NCI-H2227 treated with DMSO at 0.1 percent for 48 hours (cell line): ENCODE measurements at regions not wholly inside any gene's neighbourhood (a gene's known extent, or its start where the extent isn't known, plus 50 kb on each side); places are given as distances from the start of the nearest gene placed in this dataset.
"Not testable (repeated sequence)": the region's sequence is repeated elsewhere in the genome, so short reads cannot be mapped to it uniquely, and the experiment has no call there.

ENCODE experiments used
- DNase-seq: peaks from one replicate; lab custom pipeline; 2025; lab: John Stamatoyannopoulos, UW

DNA sequence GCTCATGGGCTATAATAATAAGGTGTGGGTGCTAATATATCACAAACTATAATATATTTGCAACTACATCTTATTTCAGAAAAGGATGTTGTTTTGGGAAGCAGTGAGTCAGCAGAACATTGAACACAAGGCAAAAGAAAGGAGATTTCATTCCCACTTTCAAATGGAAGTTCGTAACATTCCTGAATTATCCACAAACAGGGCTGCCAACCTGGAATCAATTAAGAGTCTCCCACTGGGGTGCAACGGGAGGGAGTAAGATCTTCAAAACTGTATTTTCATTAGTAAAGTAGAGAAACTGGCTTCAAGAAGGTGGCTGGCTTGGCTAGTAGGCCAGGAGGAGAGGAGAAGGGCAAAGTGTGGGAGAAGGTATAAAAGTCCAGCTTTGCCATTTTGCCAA is 479.6 kb downstream of the CNTN3 start:
- no peak for DNase-seq

DNA sequence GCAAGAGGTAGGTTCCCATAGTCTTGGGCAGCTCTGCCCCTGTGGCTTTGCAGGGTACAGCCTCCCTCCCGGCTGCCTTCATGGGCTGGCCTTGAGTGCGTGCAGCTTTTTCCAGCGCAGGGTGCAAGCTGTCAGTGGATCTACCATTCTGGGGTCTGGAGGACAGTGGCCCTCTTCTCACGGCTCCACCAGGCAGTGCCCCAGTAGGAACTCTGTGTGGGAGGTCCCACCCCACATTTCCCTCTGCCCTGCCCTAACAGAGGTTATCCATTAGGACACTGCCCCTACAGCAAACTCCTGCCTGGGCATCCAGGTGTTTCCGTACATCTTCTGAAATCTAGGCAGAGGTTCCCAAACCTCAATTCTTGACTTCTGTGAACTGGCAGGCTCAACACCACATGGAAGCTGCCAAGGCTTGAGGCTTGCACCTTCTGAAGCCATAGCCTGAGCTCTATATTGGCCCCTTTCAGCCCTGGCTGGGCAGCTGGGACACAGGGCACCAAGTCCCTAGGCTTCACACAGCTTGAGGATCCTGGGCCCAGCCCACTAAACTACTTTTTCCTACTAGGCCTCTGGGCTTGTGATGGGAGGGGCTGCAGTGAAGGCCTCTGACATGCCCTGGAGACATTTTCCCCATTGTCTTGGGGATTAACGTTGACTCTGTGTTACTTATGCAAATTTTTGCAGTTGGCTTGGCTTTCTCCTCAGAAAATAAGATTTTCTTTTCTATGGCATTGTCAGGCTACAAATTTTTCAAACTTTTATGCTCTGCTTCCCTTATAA is 482.7 kb downstream of the CNTN3 start:
- DNase-seq = not testable (repeated sequence)

DNA sequence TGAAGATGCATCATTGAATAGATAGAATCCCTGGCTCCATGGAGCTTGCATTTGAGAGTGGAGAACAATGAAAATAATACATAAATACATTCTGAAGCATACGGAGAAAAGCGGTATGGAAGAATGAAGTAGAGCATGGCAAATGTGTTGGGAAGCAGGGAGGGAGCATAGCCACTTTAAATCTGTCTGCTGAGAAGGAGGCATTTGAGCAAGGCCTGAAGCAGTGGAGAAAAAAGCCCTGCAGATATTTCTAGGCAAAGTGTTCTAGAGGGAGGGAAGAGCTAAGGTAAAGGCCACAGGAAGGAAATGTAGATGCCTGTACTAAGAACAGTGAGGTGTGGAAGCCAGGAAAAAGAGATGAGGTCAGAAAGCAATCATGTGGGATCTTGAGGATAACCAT is 484.8 kb downstream of the CNTN3 start:
- no peak for DNase-seq

DNA sequence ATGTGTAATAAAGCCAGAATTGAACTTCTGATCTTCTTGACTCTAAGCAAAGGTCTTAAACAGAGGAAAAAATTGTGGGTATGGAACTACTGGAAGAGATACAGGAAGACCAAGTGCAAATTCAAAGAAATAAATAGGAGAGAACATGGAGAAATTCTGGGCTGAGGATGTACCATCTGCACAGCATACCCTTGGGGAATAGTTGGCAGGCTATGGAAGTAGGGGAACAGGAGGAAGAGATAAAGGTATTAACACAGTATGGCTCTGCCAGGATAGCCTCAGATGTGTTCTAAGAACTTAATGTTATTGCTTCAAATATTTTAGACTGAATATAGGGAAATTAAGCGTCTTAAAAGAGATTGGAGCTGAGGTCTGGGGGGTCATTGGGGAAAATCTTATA is 485.4 kb downstream of the CNTN3 start:
- no peak for DNase-seq

DNA sequence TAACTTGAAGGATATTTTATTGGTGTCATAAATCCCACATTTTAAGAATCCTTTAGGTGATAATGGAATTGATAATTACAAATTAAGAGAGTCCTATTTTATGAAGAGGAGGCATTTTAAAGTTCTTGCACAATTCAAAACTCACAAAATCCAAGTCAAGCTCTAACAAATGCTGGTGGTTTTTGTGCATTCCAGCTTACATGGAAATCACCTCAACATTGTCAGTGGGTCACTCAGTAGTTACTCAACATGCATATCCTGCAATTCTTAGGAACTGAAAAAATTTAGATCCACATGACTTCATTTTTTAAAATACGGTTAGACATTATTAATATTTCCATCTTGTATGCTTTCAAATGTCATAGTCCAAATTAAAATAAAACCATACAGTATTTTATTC is 487.2 kb downstream of the CNTN3 start:
- no peak for DNase-seq

DNA sequence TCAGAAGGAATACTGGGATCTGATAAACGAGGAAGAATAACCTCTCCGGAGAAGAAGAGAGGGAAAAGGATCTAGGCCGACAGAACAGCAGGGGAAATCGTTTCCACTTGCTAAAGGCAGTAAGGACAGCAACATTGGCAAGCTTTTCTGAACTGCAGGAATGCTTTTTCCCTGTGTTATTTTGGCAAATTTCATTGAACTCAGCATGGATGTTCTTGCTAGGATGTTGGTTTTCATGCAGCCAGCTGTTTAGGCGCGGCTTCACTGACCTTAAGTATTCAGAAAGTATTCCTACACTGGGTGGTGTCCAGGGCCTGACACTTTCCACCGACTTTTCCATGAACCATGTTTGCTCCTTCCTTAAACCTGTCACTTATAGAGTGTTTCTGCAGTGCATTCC is 489.7 kb downstream of the CNTN3 start:
- DNase-seq = no peak

DNA sequence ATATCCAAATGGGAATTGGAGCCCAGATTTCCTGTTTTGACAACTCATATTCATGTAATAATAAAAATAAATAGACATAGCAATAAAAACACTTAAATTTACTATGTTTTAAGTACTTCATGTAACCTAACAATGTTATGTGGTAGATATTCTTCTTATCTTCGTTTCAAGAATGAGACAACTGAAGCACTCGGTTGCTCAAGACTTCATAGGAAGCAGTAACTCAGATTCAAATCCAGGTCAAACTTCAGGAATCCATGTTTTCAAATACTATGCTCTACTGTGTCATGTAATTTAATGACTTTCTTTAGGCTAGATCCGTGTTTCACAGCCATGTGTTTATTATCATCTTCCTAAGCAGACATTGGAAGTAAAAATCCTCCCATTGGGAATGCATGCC is 492.2 kb downstream of the CNTN3 start:
- DNase-seq = no peak

DNA sequence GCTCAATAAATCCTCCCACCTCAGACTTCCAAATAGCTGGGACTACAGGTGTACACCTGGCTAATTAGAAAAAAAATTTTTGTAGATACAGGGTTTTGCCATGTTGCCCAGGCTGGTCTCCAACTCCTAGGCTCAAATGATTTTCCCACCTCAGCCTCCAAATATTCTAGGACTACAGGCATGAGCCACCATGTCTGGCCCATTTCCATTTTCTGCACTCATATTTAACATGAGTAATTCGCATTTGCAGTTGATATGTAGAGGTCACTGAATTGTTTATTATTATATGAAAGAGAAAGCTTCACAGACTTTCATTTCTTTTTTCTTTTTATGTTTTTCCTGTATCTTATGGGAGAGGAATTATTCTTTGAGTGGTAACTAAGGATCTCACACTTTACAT is 492.7 kb downstream of the CNTN3 start:
- no peak for DNase-seq

DNA sequence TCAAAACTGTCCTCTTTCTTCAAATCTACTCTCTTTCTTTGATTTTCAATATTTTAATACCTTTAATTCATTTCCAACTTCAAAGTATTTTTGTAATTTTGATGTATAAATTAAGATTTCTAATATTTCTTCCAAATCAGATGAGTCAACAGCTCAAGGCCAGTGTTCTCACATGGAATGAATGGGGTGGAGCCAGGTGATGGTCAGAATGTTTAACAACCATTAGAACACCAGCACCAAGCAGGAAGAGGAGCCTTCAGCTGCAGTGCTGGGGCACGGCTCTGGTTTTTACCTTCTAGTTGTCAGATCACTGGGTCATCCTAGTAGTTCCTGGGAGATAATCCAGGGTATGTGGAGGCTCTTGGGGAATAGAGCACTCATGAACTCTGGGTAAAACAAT is 494.5 kb upstream of the PDZRN3 start:
- peak; percentile 80 for DNase-seq

DNA sequence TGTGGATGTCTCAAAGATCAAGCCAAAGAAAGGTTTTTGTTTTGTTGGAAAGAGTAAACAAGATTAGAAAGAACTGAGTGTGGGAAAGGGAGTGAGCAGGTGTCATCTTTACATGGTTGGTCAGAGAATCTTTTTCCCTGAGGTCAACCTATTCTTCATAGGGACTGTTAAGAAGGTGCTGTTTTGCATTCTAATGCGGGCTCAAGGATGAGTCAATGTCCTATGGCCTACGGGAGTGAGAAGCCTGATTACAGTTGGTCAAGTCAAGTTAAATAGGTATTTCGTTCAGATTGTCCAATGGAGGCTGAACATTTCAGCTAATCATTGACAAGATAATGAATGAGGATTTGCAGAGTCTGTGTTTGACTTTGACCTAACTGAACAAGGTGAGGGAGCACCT is 491.2 kb upstream of the PDZRN3 start:
- DNase-seq = no peak

DNA sequence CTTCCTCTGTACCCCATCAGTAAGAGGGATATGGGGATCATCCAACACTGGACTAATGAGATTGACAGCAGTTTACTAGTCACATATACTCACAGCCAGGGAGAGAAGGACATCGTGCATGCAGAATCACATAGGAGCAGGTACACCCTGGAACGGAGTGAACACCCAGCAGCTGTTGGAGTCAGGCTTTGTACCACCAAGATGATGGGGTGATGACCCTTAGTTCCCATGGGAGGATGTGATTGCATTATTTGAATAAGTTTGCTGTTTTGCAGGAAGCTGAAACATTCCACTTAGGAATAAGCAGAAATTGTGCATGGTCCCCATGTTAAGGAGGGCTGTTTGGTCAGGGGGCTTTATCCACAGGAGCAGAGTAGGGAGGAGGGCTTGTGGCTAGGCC is 482.7 kb upstream of the PDZRN3 start:
- no peak for DNase-seq

DNA sequence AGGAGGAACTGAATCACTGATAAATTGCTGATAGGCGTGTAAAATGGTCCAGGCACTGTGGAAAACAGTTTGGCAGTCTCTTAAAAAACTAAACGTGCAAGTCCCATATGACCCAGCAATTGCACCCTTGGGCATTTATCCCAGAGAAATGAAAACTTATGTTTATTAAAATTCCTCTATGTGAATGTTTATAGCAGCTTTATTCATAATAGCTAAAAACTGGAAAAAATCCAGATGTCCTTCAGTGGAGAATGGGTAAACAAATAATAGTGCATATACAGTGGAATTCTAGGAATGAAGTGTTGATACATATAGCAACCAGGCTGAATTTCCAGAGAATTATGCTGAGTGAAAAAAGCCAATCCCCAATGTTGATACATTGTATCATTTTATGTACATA is 482.2 kb upstream of the PDZRN3 start:
- no peak for DNase-seq

DNA sequence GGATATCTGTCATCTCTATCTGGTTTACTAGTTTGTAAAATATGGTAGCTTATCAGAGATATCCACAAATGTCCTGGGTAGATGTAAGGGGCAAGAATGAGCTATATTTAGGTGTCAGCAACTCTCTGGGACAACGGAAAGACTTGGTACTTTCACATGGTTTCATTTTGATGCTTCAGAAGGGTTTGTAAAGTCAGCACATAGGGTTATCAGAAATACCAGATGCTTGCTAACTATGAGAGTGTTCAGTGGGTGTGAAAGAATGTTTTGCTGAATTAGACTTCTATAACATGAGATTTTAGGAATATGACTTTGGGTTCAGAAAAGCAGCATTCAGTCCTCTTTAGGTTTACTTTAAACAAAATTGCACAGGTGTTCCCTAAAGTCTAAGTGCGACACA is 466.5 kb upstream of the PDZRN3 start:
- DNase-seq = no peak

DNA sequence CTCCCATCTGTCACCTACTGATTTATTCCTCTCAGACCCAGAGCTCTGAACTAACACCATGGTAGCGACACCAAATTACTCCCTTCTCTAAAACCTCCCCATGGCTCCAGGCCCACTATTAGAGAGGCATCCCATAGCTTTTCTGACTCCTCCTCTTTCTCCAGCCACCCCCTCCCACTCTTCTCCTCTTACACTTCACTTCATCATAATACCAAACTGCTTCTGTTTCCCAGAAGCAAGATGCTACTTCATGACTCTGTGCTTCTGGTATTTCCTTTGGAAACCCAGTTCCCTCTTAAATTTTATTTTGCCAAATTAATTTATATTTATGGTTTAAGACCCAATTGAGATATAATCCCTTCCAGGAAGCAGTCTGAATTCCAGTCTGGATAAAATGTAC is 465.1 kb upstream of the PDZRN3 start:
- peak; percentile 91 for DNase-seq

DNA sequence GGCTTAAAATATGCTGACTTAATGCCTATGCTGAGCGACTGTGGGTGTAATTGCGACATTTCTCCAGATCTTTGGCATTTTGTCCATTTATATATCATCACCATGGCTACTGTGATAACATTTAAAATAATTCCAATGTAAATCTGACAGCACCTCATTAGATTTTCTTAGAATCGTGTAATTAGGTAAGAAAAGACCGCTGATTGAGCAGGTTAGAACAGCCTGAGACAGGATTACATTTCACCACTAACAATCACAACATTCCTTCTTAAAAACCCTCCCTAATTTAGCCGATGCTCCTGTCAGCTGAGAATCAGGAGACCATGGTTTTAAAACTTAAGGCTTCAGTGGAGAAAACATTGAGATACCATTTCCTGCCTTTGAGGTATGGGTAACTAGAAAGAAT is 455.3 kb upstream of the PDZRN3 start:
- DNase-seq = no peak

DNA sequence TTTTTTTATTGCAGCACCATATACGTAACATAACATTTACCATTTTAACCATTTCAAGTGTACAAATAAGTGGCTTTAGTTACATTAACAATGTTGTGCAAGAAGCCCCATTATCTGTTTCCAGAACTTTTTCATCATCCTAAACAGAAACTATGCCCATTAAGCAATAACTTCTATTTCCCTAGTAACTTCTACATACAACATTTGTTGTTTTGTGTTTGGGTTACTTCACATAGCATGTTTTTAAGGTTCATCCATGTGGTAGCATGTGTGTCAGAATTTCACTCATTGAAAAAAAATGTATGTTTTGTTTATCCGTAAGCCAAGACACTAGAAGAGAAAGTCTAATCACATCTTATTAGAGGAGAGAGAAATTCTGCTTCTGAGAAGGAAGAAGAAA is 450.5 kb upstream of the PDZRN3 start:
- no peak for DNase-seq

DNA sequence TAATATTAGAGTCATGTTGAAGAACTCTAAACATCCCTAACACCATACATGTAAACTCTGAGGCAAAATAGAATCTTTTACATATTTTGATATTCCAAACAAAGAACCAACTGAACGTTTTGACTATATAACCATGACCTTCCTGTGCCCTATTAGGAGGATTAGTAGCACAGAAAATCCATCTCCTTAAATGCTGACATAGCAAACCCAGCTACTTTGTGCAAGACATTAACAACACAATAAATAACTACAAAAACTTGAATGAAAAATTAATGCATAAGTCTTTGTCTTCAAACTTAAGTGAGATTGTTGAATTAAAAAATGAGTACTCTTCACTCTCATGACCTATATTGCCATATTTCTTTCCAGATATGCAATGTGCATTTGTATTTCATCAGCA is 450.0 kb upstream of the PDZRN3 start:
- DNase-seq = no peak

DNA sequence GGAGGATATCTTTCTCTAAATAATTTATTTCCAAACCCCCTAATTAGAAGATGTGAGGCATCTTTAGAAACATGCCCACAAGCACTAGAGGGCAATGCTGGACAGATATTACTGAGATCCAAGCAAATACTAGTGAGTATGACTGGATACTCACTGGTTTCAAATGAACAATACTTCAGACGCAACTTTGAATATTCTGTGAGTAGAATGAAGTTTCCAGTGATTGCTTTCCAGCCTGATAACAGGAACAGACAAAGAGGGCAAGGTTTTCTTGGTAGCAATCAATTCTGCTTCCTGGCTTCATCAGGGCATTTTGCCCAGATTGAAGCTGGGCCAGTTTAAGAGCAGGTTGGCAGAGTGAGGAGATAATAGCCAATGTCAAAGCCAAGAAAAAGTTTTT is 442.6 kb upstream of the PDZRN3 start:
- no peak for DNase-seq

DNA sequence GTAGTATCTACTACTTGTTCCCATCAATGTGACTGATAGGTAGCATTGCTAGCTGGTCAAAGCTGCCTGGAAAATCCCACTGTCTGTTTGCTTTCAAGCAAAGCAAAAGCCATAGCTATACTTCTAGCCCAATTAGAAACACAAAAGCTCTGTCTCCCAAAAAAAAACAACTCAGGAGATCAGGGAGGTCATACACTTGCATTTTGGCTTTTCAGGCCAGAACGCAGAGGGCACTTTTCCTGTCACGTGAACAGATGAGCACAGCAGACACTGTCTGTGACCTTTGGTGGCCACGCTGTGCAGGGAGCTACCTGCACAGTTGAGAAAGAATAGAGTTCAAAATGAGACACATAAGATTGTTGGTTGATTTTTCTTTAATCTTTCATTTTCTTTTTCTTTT is 441.7 kb upstream of the PDZRN3 start:
- no peak for DNase-seq

DNA sequence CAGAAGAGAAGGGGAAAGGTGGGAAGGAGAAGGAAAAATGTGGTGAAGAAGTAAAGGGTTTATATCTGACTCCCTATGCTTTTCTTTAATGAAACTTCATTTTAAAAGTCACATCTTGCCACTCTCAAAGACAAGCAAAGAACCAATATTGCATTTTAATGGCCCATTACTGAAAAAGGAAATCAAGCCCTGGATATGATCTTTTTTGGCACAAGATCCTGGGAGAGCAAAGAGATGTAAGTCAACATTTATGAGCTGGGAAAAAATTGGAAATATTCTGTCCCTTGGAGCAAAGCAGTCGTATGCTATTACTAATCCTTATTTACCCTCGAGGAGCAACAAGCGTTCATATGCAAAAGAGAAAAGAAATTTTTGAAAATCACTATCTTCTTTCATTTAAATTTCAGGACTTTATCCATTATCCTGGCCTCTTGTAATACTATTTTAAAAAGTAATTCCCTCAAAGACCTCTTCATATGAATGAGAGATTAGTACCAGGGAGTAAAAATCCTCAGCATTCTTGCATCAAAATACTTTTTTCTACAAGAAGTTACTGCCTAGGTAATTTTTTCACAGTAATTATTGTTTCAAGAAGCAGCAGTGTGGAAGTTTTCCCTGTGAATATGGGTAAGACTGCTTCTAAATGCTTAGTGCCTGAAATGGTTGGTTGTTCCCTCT is 435.3 kb upstream of the PDZRN3 start:
- no peak for DNase-seq

DNA sequence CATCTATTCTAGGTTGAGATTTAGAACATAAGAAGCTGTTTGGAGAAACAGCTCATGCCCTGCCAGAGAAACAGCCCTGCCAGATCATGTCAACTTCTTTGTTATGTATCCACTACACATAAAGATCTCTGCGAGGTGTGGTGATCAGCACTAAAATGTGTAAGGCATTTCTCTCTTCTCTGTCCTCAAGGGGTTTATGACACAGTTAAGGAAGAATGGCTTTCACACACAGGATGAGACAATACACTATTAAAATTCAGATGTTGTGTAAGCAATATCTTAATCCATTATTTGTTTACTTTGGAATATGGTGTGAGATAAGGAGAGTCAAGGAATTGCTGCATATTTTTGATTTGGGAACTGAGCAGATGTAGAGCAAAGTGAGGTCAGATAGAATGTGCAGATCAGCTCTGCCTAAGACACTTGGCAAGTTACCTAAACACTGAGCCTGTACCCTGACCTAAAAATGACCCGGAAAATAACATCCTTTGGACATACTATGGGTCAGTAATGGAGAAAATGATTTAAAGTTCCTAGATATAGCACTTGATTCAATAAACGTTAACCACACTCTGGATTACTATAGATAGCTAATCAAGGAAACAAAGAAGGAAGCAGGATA is 434.7 kb upstream of the PDZRN3 start:
- DNase-seq = no peak

DNA sequence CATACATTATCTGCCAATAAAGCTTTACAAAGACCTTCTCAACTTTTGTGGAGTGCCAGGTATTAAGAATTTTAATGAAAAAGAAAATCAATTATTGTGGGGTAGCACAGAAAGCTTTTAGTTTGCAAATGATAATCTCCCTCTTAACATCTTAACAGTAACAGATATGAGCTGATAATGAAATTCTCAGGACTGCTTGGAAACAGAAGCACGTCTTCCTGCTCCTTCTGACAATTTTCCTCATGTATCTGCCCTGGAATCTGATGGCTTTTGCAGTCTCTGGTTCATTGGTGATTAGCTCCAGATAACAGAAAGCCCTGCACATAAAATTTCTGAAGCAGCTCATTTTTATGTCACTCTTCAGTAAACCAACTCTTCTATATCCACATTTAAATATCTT is 432.4 kb upstream of the PDZRN3 start:
- no peak for DNase-seq

DNA sequence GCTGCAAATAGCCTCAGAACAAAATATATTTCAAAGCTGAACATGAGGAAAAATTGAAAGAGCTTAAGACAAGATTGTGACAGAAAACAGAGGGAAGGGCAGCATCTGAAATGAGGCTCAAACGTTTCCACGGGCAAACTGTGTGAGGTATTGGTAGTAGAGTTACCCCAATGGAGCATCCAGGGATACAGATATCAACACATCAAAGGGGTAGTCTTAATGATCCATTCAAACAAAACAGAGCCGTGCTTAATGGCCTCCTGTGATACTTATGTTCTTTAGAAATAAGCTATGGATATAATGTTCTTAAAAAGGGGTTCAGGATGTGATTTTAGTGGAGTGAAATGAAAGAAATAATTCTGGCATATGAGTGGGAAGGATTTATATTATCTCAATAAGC is 430.3 kb upstream of the PDZRN3 start:
- DNase-seq = no peak

DNA sequence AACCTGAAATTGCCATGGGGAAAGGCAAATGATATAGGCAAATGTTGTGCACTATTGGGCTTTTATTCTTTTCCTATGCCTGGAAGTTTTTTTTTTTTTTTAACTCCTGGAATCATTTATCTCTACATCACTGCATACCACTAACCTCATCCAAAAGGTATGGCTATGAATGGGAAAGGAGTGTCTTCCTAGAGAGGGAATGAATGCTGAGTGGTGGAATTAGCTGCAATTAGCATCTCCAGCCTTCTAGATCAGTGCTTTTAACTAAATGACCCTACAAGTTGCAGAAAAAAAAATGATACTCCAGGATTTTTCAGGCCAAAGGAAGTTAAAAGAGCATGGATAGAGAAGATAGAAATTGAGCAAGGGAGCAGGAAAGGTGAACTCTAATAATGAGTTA is 429.8 kb upstream of the PDZRN3 start:
- DNase-seq = peak; percentile 89
